BLaER1 (cell line): ENCODE measurements at regions not wholly inside any gene's neighbourhood (a gene's known extent, or its start where the extent isn't known, plus 50 kb on each side); places are given as distances from the start of the nearest gene placed in this dataset.

Experiments used
- H3K27ac ChIP-seq: shearing (Covaris generic); formaldehyde crosslinking; 2 replicates; pipeline ENCODE4 v1.8.1; 2022
- H3K27me3 ChIP-seq: shearing (Covaris generic); formaldehyde crosslinking; 2 replicates; pipeline ENCODE4 v1.8.1; 2022
- H3K36me3 ChIP-seq: shearing (Covaris generic); formaldehyde crosslinking; 2 replicates; pipeline ENCODE4 v1.8.1; 2022
- H3K4me1 ChIP-seq: shearing (Covaris generic); formaldehyde crosslinking; 2 replicates; pipeline ENCODE4 v1.8.1; 2022
- H3K4me2 ChIP-seq: shearing (Covaris generic); formaldehyde crosslinking; 2 replicates; pipeline ENCODE4 v1.8.1; 2022
- H3K4me3 ChIP-seq: shearing (Covaris generic); formaldehyde crosslinking; 2 replicates; pipeline ENCODE4 v1.8.1; 2022
- H3K9ac ChIP-seq: shearing (Covaris generic); formaldehyde crosslinking; 2 replicates; pipeline ENCODE4 v1.8.1; 2022
- H3K9me3 ChIP-seq: shearing (Covaris generic); formaldehyde crosslinking; 2 replicates; pipeline ENCODE4 v1.8.1; 2022
- H4K20me1 ChIP-seq: shearing (Covaris generic); formaldehyde crosslinking; 2 replicates; pipeline ENCODE4 v1.8.1; 2022
- Cebpa-rat ChIP-seq: shearing (Covaris generic); IDR thresholded peaks from 2 replicates; pipeline ENCODE4 v1.8.1; 2022

DNA sequence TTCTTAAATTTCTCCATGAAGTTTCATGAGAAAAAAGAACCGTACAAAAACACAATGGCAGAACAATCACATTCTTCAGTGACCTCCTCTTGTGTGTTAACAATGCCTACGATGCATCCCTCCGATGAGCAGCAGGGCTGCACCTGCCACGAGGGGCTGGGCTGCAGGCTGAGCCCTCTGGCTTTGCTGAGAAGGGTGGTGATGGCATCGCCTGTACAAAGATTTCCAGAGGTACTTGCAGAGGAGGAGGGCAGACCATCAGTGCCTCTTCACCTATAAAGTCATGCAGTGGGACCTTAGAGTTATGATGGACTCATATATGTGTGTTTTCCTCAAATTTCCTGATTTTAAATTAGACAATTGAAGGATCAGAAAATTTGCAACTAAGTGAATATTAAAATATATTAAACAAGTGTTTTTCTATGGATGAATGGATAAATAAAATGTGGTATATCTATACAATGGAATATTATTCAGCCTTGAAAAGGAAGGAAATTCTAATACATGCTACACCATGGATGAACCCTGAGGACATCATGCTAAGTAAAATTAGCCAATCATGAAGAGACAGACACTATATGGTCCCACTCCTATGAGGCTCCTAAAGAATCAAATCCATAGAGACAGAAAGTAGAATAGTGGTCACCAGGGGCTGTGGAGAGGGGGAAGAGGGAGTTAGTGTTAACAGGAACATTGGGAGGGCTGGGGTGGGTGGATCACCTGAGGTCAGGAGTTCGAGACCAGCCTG, 489.3 kb downstream of the SIPA1L2 start:
- TF ChIP-seq Cebpa-rat, result no peak
- Histone ChIP-seq H3K4me3 (no peak overlapping the region), H3K4me1 (peaks cover 6% of the 10 kb centered on the region; the same call in 1 of the 2 replicates), H3K36me3 (no peaks in the 10 kb centered on the region), H3K4me2 (no peak overlapping the region), H3K27me3 (no peaks in the 10 kb centered on the region), H3K27ac (no peak overlapping the region), H3K9ac (no peak overlapping the region), H3K9me3 (peaks cover 33% of the 10 kb centered on the region), H4K20me1 (no peaks in the 10 kb centered on the region)

DNA sequence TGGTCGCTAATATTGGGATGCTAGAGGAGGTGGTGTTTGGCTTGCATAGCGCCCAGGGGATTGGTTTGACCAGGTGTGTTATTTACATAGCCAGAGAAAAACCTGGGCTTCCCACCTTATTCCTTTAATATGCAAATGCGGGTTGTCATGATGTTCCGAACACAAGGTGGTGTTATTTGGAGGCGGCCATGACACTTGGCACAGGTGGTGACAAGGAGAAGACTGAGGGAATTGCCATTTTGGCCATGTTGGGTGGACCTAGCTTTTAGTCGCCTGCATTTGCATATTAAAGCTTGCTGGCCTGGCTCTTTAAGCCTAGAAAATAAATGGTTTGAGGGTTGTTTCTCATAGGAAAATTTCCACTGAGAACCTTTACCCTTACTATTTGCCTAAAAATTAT, 490.5 kb downstream of the SIPA1L2 start:
- no peak overlapping the region for H3K9ac ChIP-seq

DNA sequence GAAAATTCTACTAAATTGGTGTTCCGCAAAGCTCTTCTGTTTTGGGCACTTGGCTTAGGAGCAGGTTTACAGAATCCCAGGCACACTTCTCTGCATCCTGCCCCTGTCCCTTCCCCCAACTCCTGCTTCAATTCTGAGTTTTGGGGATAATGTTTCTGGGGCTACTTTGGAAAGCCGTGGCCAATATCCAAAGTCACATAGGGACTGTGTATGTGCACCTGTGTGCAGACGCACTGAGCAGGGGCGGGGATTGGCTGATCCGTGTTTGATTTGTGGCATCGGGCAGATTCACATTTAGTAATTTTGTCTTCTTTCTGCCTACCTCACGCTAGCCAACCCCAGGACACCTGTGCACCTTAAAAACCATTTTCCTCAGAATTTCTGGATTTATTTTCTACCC, 491.9 kb downstream of the SIPA1L2 start:
- H3K9me3 ChIP-seq, result peaks cover 35% of the 10 kb centered on the region
- H3K27ac ChIP-seq, result no peak overlapping the region
- H3K9ac ChIP-seq, result no peak overlapping the region
- no peak overlapping the region for H3K4me2 ChIP-seq
- H3K36me3 ChIP-seq, result no peaks in the 10 kb centered on the region
- H3K4me3 ChIP-seq, result no peak overlapping the region
- H3K4me1 ChIP-seq, result peaks cover 6% of the 10 kb centered on the region; the same call in 1 of the 2 replicates
- no peak for TF ChIP-seq Cebpa-rat
- no peaks in the 10 kb centered on the region for H4K20me1 ChIP-seq
- no peaks in the 10 kb centered on the region for H3K27me3 ChIP-seq

More for the DNA sequence above, 490.5 kb downstream of the SIPA1L2 start:
- no peak overlapping the region for H3K27ac ChIP-seq
- no peak for TF ChIP-seq Cebpa-rat
- no peaks in the 10 kb centered on the region for H3K27me3 ChIP-seq
- H3K9me3 ChIP-seq, result peaks cover 35% of the 10 kb centered on the region
- H3K4me1 ChIP-seq, result peaks cover 6% of the 10 kb centered on the region; the same call in 1 of the 2 replicates
- no peaks in the 10 kb centered on the region for H3K36me3 ChIP-seq
- no peak overlapping the region for H3K4me2 ChIP-seq
- H3K4me3 ChIP-seq, result no peak overlapping the region
- H4K20me1 ChIP-seq, result no peaks in the 10 kb centered on the region

DNA sequence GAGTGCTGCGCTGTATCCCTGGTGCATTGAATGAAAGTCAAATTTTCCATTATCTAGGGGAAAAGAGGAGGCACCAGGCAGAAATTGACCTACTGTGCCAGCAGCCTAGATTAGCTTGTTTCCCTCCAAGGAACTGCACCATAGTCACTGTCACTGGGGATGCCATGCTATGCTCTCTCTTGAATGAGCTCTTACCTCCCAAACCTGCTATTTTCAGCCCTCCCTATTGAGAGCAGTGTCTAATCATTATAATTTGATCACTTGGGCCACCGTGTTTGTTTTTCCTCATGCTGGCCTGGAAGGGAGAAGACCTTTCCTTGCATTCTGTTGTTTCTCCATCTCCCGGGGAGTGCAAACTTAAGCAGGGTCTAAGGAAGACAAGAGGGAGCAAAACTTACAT, 492.9 kb downstream of the SIPA1L2 start:
- Histone ChIP-seq H3K4me1 (peaks cover 7% of the 10 kb centered on the region), H3K4me2 (no peak overlapping the region), H3K27me3 (no peaks in the 10 kb centered on the region), H3K36me3 (no peaks in the 10 kb centered on the region), H3K4me3 (no peak overlapping the region), H4K20me1 (no peaks in the 10 kb centered on the region), H3K27ac (no peak overlapping the region), H3K9ac (no peak overlapping the region), H3K9me3 (peaks cover 35% of the 10 kb centered on the region)
- no peak for TF ChIP-seq Cebpa-rat

DNA sequence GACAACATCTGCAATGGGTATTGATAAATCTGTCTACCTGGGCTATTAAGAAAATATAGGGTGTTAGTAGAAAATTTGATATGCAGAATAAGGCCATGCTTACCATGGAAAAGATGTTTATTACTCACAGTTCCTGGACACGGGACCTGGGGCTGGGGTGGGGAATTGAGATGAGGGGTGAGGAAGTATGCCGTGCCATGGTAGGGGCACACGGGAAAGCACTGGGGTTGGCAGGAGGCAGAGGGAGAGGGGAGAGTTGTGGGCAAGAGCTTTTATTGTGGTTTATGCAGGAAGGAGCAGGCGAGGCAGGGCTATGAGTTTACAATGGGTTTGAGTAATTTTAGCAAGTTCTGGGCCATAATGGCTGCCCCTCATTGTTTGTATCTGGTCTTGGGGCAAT, 493.8 kb downstream of the SIPA1L2 start:
- TF ChIP-seq Cebpa-rat, result no peak
- H3K27me3 ChIP-seq, result no peaks in the 10 kb centered on the region
- peaks cover 14% of the 10 kb centered on the region for H3K4me1 ChIP-seq
- H3K27ac ChIP-seq, result no peak overlapping the region
- peaks cover 41% of the 10 kb centered on the region for H3K9me3 ChIP-seq
- no peaks in the 10 kb centered on the region for H4K20me1 ChIP-seq
- no peak overlapping the region for H3K4me3 ChIP-seq
- H3K4me2 ChIP-seq, result peak overlapping the region; percentile 15
- no peaks in the 10 kb centered on the region for H3K36me3 ChIP-seq
- H3K9ac ChIP-seq, result no peak overlapping the region

DNA sequence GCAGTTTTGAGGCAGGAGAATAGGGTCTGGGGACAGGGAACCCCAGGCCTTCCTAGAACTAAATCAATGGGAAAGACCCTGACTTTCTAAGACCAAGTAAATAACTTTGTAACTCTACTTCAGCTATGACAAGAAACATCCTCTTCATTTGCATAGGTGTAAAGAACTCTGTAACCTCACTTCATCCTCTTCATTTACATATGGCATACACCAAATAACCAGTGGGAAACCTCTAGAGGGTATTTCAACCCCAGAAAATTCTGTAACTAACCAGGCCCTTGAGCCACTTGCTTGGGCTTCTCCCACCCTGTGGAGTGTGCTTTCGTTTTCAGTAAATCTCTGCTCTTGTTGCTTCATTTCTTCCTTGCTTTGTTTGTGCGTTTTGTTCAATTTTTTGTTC, 495.6 kb downstream of the SIPA1L2 start:
- Histone ChIP-seq H4K20me1 (no peaks in the 10 kb centered on the region), H3K9ac (no peak overlapping the region), H3K27me3 (no peaks in the 10 kb centered on the region), H3K4me3 (no peak overlapping the region), H3K27ac (no peak overlapping the region), H3K4me1 (peaks cover 14% of the 10 kb centered on the region), H3K9me3 (peaks cover 40% of the 10 kb centered on the region), H3K4me2 (no peak overlapping the region), H3K36me3 (no peaks in the 10 kb centered on the region)
- no peak for TF ChIP-seq Cebpa-rat

DNA sequence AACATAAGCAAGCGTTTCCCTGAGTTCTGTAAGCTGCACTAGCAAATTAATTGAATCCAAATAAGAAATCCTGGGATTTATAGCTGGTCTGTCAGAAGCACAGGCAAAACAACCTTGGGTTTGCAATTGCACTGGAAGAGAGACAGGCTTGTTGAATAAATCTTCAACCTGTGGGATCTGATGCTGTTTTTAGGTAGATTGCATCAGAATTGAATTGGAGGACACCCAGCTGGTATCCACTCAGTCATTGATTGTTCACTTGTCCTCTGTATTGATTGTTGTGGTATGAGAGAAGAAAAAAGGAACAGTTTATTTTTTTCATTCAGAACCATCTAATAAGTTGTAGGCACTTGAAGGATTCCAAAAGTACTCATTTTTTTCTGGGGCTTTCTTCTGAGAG, 497.4 kb downstream of the SIPA1L2 start:
- H3K4me1 ChIP-seq, result peaks cover 14% of the 10 kb centered on the region
- no peaks in the 10 kb centered on the region for H3K27me3 ChIP-seq
- no peak for TF ChIP-seq Cebpa-rat
- peaks cover 38% of the 10 kb centered on the region for H3K9me3 ChIP-seq
- H3K27ac ChIP-seq, result no peak overlapping the region
- no peaks in the 10 kb centered on the region for H4K20me1 ChIP-seq
- H3K9ac ChIP-seq, result no peak overlapping the region
- no peak overlapping the region for H3K4me2 ChIP-seq
- no peaks in the 10 kb centered on the region for H3K36me3 ChIP-seq
- H3K4me3 ChIP-seq, result no peak overlapping the region

DNA sequence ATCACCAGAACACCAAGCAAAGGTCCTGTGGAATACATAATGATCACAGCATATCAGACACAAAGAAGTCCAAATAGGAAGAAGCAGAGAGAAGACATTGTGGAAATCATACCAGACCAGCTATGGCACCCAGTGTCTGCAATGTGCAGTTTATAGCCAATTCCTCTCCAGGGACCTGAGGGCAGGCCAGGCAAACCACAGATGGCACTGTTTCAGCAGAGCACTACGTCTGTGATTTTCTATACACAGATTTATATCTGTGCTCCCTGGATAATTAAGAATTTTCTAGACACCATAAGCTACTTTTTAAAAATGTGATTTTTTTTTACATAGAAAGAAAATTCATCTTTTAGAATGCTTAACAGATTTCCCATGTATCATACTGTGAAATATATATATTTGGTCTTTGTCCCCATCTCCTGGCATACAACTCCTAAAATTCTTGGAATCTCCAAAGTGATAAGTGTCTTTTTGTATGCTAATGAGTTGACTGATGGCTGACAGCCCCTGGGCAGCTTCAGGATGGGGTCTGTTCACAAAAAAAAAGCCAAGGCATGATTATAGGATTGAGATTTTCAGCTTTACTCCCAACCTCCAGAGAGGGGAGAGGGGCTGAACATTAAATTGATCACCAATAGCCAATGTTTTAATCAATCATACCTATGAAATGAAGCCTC, 498.1 kb downstream of the SIPA1L2 start:
- H3K4me3 ChIP-seq, result no peak overlapping the region
- H3K27ac ChIP-seq, result no peak overlapping the region
- no peak overlapping the region for H3K4me2 ChIP-seq
- no peaks in the 10 kb centered on the region for H3K36me3 ChIP-seq
- peaks cover 35% of the 10 kb centered on the region for H3K9me3 ChIP-seq
- H3K27me3 ChIP-seq, result no peaks in the 10 kb centered on the region
- TF ChIP-seq Cebpa-rat, result no peak
- no peaks in the 10 kb centered on the region for H4K20me1 ChIP-seq
- no peak overlapping the region for H3K9ac ChIP-seq
- H3K4me1 ChIP-seq, result peaks cover 14% of the 10 kb centered on the region

DNA sequence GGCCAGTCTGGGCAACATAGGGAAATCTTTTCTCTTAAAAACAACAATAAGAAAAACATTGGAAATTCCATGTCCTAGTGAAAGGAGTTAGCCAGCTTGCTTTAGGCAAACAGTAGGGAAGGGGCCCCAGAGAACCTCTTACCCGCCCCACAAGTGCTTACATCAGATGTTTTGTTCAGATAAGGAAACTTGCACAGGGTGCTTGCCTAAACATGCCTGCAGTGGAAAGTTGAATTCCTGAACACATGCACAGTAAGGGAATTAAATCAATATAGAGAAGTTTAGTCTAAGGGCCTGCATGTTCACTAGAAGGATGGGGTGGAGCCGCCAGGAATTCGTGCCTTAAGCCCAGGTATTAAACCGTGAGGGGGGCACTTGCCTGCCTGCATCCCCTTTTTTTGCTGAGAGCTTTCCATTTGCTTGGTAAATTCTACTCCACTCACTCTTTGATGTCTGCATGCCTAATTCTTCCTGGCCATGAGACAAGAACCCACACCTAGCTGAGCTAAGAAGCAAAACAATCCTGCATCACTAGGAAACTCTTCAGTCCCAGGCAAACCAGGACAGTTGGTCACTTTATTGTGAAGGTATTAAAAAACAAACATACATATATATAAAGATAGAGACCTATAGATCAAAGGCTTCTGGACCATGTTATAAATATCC, 499.0 kb downstream of the SIPA1L2 start:
- Histone ChIP-seq H3K9ac (no peak overlapping the region), H3K4me2 (no peak overlapping the region), H3K9me3 (peaks cover 26% of the 10 kb centered on the region), H3K27ac (no peak overlapping the region), H3K27me3 (no peaks in the 10 kb centered on the region), H4K20me1 (no peaks in the 10 kb centered on the region), H3K4me1 (peaks cover 8% of the 10 kb centered on the region; the same call in 1 of the 2 replicates), H3K4me3 (no peak overlapping the region), H3K36me3 (no peaks in the 10 kb centered on the region)
- TF ChIP-seq Cebpa-rat, result no peak

DNA sequence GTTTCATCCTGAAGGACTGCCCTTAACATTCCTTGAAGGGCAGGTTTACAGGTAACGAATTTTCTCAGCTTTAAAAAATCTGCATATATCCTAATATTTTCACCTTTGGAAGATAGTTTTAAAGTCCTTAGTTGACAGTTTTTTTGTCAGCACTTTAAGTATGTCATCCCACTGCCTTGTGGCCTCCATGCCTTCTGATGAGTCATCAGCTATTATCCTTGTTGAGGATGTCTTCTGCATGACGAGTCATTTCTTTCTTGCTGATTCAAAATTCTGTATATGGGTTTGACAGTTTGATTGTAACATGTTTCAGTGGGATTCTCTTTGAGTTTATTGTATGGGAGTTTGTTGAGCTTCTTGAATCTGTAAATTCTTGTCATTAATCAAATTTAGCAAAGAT, 500.6 kb downstream of the DISC1 start:
- Histone ChIP-seq H3K4me3 (no peak overlapping the region), H4K20me1 (no peaks in the 10 kb centered on the region), H3K36me3 (no peaks in the 10 kb centered on the region), H3K27me3 (no peaks in the 10 kb centered on the region), H3K27ac (no peak overlapping the region), H3K9ac (no peak overlapping the region), H3K9me3 (peaks cover 21% of the 10 kb centered on the region), H3K4me1 (peaks cover 8% of the 10 kb centered on the region; the same call in 1 of the 2 replicates), H3K4me2 (no peak overlapping the region)
- no peak for TF ChIP-seq Cebpa-rat
